SK-N-SH (cell line): ENCODE measurements at regions not wholly inside any gene's neighbourhood (a gene's known extent, or its start where the extent isn't known, plus 50 kb on each side); places are given as distances from the start of the nearest gene placed in this dataset.

Source experiments
- CTCF ChIA-PET: fragments of 300-600, 350-600 bp; formaldehyde crosslinking; extraction: SDS; loops from one replicate; lab custom pipeline; 2021; lab: Yijun Ruan, JAX
- POLR2A ChIA-PET: fragments of 350-600 bp; sonication (Branson Sonifier 250); formaldehyde crosslinking; extraction: SDS; loops from one replicate; lab custom pipeline; 2020; ENCODE audit warnings: antibody characterized with exemption, inconsistent platforms; lab: Yijun Ruan, JAX
- DNase-seq: peaks from one replicate; pipeline ENCODE4 v3.0.0; 2012
- H2AFZ ChIP-seq: fragments of 200-600 bp; sonication (generic); 2 replicates; pipeline ENCODE4 v1.8.1; 2016; ENCODE audit warnings: antibody characterized with exemption, mild to moderate bottlenecking, low read depth
- H3F3A ChIP-seq: fragments of 200-600 bp; sonication (generic); replicated peaks from 2 replicates; pipeline ENCODE3; 2016; ENCODE audit warnings: antibody characterized with exemption, mild to moderate bottlenecking; ENCODE audit not compliant: insufficient read depth
- H3K27ac ChIP-seq, 2 experiments: fragments of 200-500 bp in 1 of 2; fragments of 200-600 bp in 1 of 2; sonication (Bioruptor generic) in 1 of 2; sonication (generic), shearing (Covaris generic) in 1 of 2; 2 replicates each; pipeline versions ENCODE4 v1.5.1 to v1.6.1; 2014 to 2016; ENCODE audit warnings: low read depth in 2 of 2, inconsistent platforms in 1 of 2, low read length in 1 of 2, mild to moderate bottlenecking in 1 of 2, mixed read lengths in 1 of 2
- H3K27me3 ChIP-seq: fragments of 200-600 bp; sonication (generic), shearing (Covaris generic); 2 replicates; pipeline ENCODE4 v1.6.1; 2016; ENCODE audit warnings: mixed run types; ENCODE audit not compliant: insufficient read depth
- H3K36me3 ChIP-seq, 2 experiments: fragments of 200-500 bp in 1 of 2; fragments of 200-600 bp in 1 of 2; sonication (Bioruptor generic) in 1 of 2; sonication (generic) in 1 of 2; replicated peaks in 1 of 2; 2 replicates each; pipeline versions ENCODE3 to v1.5.1; 2014 to 2016; ENCODE audit warnings: low read length in 1 of 2, mild to moderate bottlenecking in 1 of 2; ENCODE audit not compliant: insufficient read depth in 2 of 2, control insufficient read depth in 1 of 2
- H3K4me1 ChIP-seq, 2 experiments: fragments of 200-500 bp in 1 of 2; fragments of 200-600 bp in 1 of 2; sonication (Bioruptor generic) in 1 of 2; sonication (generic), shearing (Covaris generic) in 1 of 2; 2 replicates each; pipeline versions ENCODE4 v1.5.1 to v1.6.1; 2014 to 2016; ENCODE audit warnings: low read depth in 1 of 2, low read length in 1 of 2, mixed run types in 1 of 2; ENCODE audit not compliant: insufficient read depth in 2 of 2, control insufficient read depth in 1 of 2
- H3K4me2 ChIP-seq: fragments of 200-600 bp; sonication (generic), shearing (Covaris generic); 2 replicates; pipeline ENCODE4 v1.6.1; 2017; ENCODE audit warnings: mixed run types
- H3K4me3 ChIP-seq, 2 experiments: fragments of 200-500 bp in 1 of 2; fragments of 200-600 bp in 1 of 2; sonication (Bioruptor generic) in 1 of 2; sonication (generic), shearing (Covaris generic) in 1 of 2; 2 replicates each; pipeline versions ENCODE4 v1.5.1 to v1.8.1; 2014 to 2016; ENCODE audit warnings: low read depth in 2 of 2, inconsistent platforms in 1 of 2, low read length in 1 of 2, mild to moderate bottlenecking in 1 of 2, mixed read lengths in 1 of 2, moderate library complexity in 1 of 2
- H3K79me2 ChIP-seq: fragments of 200-600 bp; sonication (generic); 2 replicates; pipeline ENCODE4 v1.8.1; 2017; ENCODE audit warnings: mild to moderate bottlenecking; ENCODE audit not compliant: insufficient read depth
- H3K9ac ChIP-seq: fragments of 200-600 bp; sonication (generic); 2 replicates; pipeline ENCODE4 v1.6.1; 2017; ENCODE audit warnings: mixed run types
- H3K9me2 ChIP-seq: fragments of 200-600 bp; sonication (generic); 2 replicates; pipeline ENCODE4 v1.6.1; 2017; ENCODE audit warnings: mixed run types
- H3K9me3 ChIP-seq: fragments of 200-600 bp; sonication (generic); 2 replicates; pipeline ENCODE4 v1.6.1; 2017; ENCODE audit warnings: mixed run types, mild to moderate bottlenecking, moderate library complexity
- H4K20me1 ChIP-seq: fragments of 200-600 bp; sonication (generic); 2 replicates; pipeline ENCODE4 v1.6.1; 2017; ENCODE audit warnings: mild to moderate bottlenecking, mixed run types; ENCODE audit not compliant: insufficient read depth
- CHD2 ChIP-seq: fragments of 150-350 bp; IDR thresholded peaks from 2 replicates; pipeline ENCODE4 v1.6.1; 2018; ENCODE audit warnings: low read length; ENCODE audit not compliant: partially characterized antibody
- ELF1 ChIP-seq: IDR thresholded peaks from 2 replicates; pipeline ENCODE4 v1.4.0; 2012
- FOXJ3 ChIP-seq: sonication (generic); formaldehyde crosslinking; IDR thresholded peaks from 2 replicates; pipeline ENCODE4 v1.5.1; 2020; ENCODE audit warnings: mild to moderate bottlenecking, missing genetic modification reagents
- FOXM1 ChIP-seq: IDR thresholded peaks from 2 replicates; pipeline ENCODE4 v1.4.0; 2012; ENCODE audit warnings: low read depth, mild to moderate bottlenecking
- GABPA ChIP-seq: IDR thresholded peaks from 2 replicates; pipeline ENCODE4 v1.4.0; 2012; ENCODE audit warnings: low read depth, mild to moderate bottlenecking
- JUND ChIP-seq: IDR thresholded peaks from 2 replicates; pipeline ENCODE4 v1.4.0; 2012
- NFIC ChIP-seq: IDR thresholded peaks from 2 replicates; pipeline ENCODE4 v1.4.0; 2012; ENCODE audit warnings: borderline replicate concordance
- NRF1 ChIP-seq: IDR thresholded peaks from 2 replicates; pipeline ENCODE4 v1.6.1; 2012; ENCODE audit warnings: low read depth, mild to moderate bottlenecking, low read length
- POLR2AphosphoS5 ChIP-seq: IDR thresholded peaks from 2 replicates; pipeline ENCODE4 v1.6.1; 2012; ENCODE audit warnings: low read depth, low read length
- REST ChIP-seq: IDR thresholded peaks from 2 replicates; pipeline ENCODE4 v1.6.1; 2012; ENCODE audit warnings: mild to moderate bottlenecking, low read depth, low read length, moderate library complexity
- RFX5 ChIP-seq: IDR thresholded peaks from 2 replicates; pipeline ENCODE4 v1.6.1; 2012; ENCODE audit warnings: mild to moderate bottlenecking, improper control_type of control experiment, low read length
- RXRA ChIP-seq: IDR thresholded peaks from 2 replicates; pipeline ENCODE4 v1.4.0; 2012; ENCODE audit warnings: low read depth, mild to moderate bottlenecking, borderline replicate concordance
- SIN3A ChIP-seq: IDR thresholded peaks from 2 replicates; pipeline ENCODE4 v1.6.1; 2012; ENCODE audit warnings: low read depth, mild to moderate bottlenecking, low read length, moderate library complexity, borderline replicate concordance
- SMC3 ChIP-seq: IDR thresholded peaks from 2 replicates; pipeline ENCODE4 v1.6.1; 2012; ENCODE audit warnings: low read depth, low read length, improper control_type of control experiment
- TAF1 ChIP-seq: IDR thresholded peaks from 2 replicates; pipeline ENCODE4 v1.6.1; 2012; ENCODE audit warnings: low read depth, mild to moderate bottlenecking, low read length, moderate library complexity, borderline replicate concordance
- USF2 ChIP-seq: fragments of 150-350 bp; IDR thresholded peaks from 2 replicates; pipeline ENCODE4 v1.6.1; 2017; ENCODE audit warnings: antibody characterized with exemption, low read length, low read depth, borderline replicate concordance
- YY1 ChIP-seq: IDR thresholded peaks from 2 replicates; pipeline ENCODE4 v1.4.0; 2012; ENCODE audit warnings: low read depth, mild to moderate bottlenecking
- ZBTB33 ChIP-seq: IDR thresholded peaks from 2 replicates; pipeline ENCODE4 v1.4.0; 2012; ENCODE audit warnings: low read depth, borderline replicate concordance
- WGBS: methylation state at CpG from one replicate; pipeline ENCODE4 v1.1.6; 2017; ENCODE audit warnings: low lambda C conversion rate; 5-methylcytosine and 5-hydroxymethylcytosine counted together
- TF ChIP-seq, protein P1 (sequence below): fragments of 150-350 bp; IDR thresholded peaks from 2 replicates; pipeline ENCODE4 v1.6.1; 2016; ENCODE audit warnings: mild to moderate bottlenecking, low read depth, low read length

DNA sequence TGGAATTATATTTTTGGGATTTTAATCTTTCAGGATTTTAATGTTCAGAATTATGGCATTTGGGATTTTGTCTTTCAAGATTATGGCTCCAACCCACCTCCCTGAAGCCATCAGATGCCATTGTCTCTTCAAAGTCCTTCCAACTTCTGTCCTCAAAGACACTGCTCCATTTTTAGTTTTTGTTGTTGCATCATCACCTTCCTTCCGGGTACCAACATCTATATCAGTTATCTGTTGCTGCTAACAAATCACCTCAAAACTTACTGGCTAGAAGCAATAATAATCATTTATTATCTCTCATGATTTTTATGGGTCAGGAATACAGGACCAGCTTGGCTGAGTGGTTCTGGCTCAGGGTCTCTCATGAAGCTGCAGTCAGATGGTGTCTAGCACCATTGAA is 138.8 kb upstream of the ZBED5 start (continued):
- TF ChIP-seq NFIC, result no peak
- TF ChIP-seq USF2, result no peak
- TF ChIP-seq YY1, result no peak
- TF ChIP-seq CHD2, result no peak

DNA sequence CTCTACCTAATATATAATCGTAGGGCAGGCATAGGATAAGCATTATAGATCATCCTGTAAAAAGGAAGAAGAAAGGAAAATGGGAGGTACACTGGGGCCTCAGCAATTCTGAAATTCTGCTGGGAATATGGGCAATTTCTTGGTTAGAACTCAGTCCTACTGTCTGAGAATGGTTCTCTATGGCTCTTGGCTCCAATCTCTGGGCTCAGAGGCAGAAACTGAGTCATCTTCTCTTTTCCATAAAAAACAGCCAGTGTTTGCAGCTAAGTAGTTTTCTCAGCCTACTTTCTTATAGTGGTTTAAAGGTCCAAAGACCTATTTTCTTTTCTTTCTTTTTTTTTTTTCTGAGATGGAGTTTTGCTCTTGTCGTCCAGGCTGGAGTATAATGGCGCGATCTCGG is 135.8 kb upstream of the ZBED5 start:
- Histone ChIP-seq H4K20me1 (no peaks in the 10 kb centered on the region), H3K9me2 (no peaks in the 10 kb centered on the region), H2AFZ (no peak overlapping the region), H3K9ac (no peak overlapping the region)
- CTCF ChIA-PET, result no interaction called here
- TF ChIP-seq FOXM1, result no peak
- no peak for TF ChIP-seq RFX5
- no peak for TF ChIP-seq USF2
- no peak for TF ChIP-seq GABPA
- no peak for TF ChIP-seq REST
- no peak for TF ChIP-seq ZBTB33
- no peak for TF ChIP-seq NRF1
- TF ChIP-seq, protein P1, sequence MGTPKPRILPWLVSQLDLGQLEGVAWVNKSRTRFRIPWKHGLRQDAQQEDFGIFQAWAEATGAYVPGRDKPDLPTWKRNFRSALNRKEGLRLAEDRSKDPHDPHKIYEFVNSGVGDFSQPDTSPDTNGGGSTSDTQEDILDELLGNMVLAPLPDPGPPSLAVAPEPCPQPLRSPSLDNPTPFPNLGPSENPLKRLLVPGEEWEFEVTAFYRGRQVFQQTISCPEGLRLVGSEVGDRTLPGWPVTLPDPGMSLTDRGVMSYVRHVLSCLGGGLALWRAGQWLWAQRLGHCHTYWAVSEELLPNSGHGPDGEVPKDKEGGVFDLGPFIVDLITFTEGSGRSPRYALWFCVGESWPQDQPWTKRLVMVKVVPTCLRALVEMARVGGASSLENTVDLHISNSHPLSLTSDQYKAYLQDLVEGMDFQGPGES, result no peak
- no peak for TF ChIP-seq YY1
- TF ChIP-seq FOXJ3 (CRISPR knock-in tag), result no peak
- TF ChIP-seq TAF1, result no peak
- no peak for TF ChIP-seq ELF1
- no peak for TF ChIP-seq JUND
- no peak for TF ChIP-seq SMC3
- no peak for TF ChIP-seq NFIC
- TF ChIP-seq RXRA, result no peak
- TF ChIP-seq CHD2, result no peak
- no peak for TF ChIP-seq SIN3A
- TF ChIP-seq POLR2AphosphoS5, result no peak
- TF ChIP-seq, all 33 proteins: peak for 0
- whole genome bisulfite sequencing, result 73% methylated on average over 5 of the region's 5 CpGs
- H3F3A ChIP-seq, result no peaks in the 10 kb centered on the region
- no peak overlapping the region for H3K4me2 ChIP-seq
- 0 out of 2 replicates have a peak, but pooled peaks cover 6% of the 10 kb centered on the region for H3K9me3 ChIP-seq
- no peak for DNase-seq
- POLR2A ChIA-PET, result no interaction called here
- H3K4me1 ChIP-seq, result no peaks in the 10 kb centered on the region
- H3K27me3 ChIP-seq, result no peaks in the 10 kb centered on the region; the same call in 1 of the 2 replicates
- no peak overlapping the region for H3K27ac ChIP-seq
- H3K4me3 ChIP-seq, result no peak overlapping the region
- no peaks in the 10 kb centered on the region for H3K36me3 ChIP-seq
- no peaks in the 10 kb centered on the region for H3K79me2 ChIP-seq
